ENCODE measurements at regions not wholly inside any gene's neighbourhood (a gene's known extent, or its start where the extent isn't known, plus 50 kb on each side); places are given as distances from the start of the nearest gene placed in this dataset.

GRCh38 chr1:29597861-29598260 is 361.5 kb downstream of the PTPRU start:
- Histone ChIP-seq H3K9me3 (ENCODE audit: low read length) (no peaks in the 10 kb centered on the region), H3F3A (ENCODE audit: insufficient read depth, low read length, poor library complexity, severe bottlenecking) (no peaks in the 10 kb centered on the region), H3K4me2 (ENCODE audit: low read length) (no peak overlapping the region), H3K9me2 (ENCODE audit: insufficient read depth, low read length) (no peaks in the 10 kb centered on the region), H4K20me1 (ENCODE audit: insufficient read depth) (no peaks in the 10 kb centered on the region), H3K36me3 (ENCODE audit: insufficient read depth, low read length) (no peaks in the 10 kb centered on the region), H3K27ac (ENCODE audit: low read length) (no peak overlapping the region), H3K27me3 (ENCODE audit: insufficient read depth, low read depth, low read length) (no peaks in the 10 kb centered on the region), H3K4me3 (ENCODE audit: low read length) (no peak overlapping the region), H2AFZ (ENCODE audit: low read depth, low read length) (no peak overlapping the region), H3K79me2 (replicated peaks; ENCODE audit: insufficient read depth, low read length) (no peaks in the 10 kb centered on the region), H3K9ac (ENCODE audit: low read length) (no peak overlapping the region)
- TF ChIP-seq EZH2 (IDR thresholded peaks at IDR 0.05; ENCODE audit: borderline replicate concordance, insufficient read depth, low read length, poor library complexity, severe bottlenecking) (no peak), RAD21 (conservative IDR thresholded peaks at IDR 0.05) (no peak), CTCF (IDR thresholded peaks at IDR 0.05; ENCODE audit: poor library complexity, severe bottlenecking) (no peak), POLR2AphosphoS5 (IDR thresholded peaks at IDR 0.05) (no peak), SMC3 (conservative IDR thresholded peaks at IDR 0.05; ENCODE audit: poor library complexity) (no peak), EP300 (conservative IDR thresholded peaks at IDR 0.05; ENCODE audit: poor library complexity, severe bottlenecking) (no peak), TAF1 (IDR thresholded peaks at IDR 0.05; ENCODE audit: low read depth) (no peak), REST (IDR thresholded peaks at IDR 0.05; ENCODE audit: borderline replicate concordance) (no peak), MXI1 (conservative IDR thresholded peaks at IDR 0.05; ENCODE audit: poor library complexity, severe bottlenecking) (no peak)

GRCh38 chr1:29593601-29594382 is 357.5 kb downstream of the PTPRU start:
- Histone ChIP-seq H3K27me3 (ENCODE audit: insufficient read depth, low read depth, low read length) (no peaks in the 10 kb centered on the region), H3K36me3 (ENCODE audit: insufficient read depth, low read length) (no peaks in the 10 kb centered on the region), H3K4me3 (ENCODE audit: low read length) (no peak overlapping the region), H3K79me2 (replicated peaks; ENCODE audit: insufficient read depth, low read length) (no peaks in the 10 kb centered on the region), H4K20me1 (ENCODE audit: insufficient read depth) (no peaks in the 10 kb centered on the region), H2AFZ (ENCODE audit: low read depth, low read length) (no peak overlapping the region), H3K9ac (ENCODE audit: low read length) (no peak overlapping the region), H3F3A (ENCODE audit: insufficient read depth, low read length, poor library complexity, severe bottlenecking) (no peaks in the 10 kb centered on the region), H3K4me2 (ENCODE audit: low read length) (no peak overlapping the region), H3K9me2 (ENCODE audit: insufficient read depth, low read length) (no peaks in the 10 kb centered on the region), H3K27ac (ENCODE audit: low read length) (no peak overlapping the region), H3K9me3 (ENCODE audit: low read length) (no peaks in the 10 kb centered on the region)
- TF ChIP-seq POLR2AphosphoS5 (IDR thresholded peaks at IDR 0.05): no peak
- no peak for TF ChIP-seq REST (IDR thresholded peaks at IDR 0.05; ENCODE audit: borderline replicate concordance)
- TF ChIP-seq SMC3 (conservative IDR thresholded peaks at IDR 0.05; ENCODE audit: poor library complexity): no peak
- no peak for TF ChIP-seq MXI1 (conservative IDR thresholded peaks at IDR 0.05; ENCODE audit: poor library complexity, severe bottlenecking)
- TF ChIP-seq EZH2 (IDR thresholded peaks at IDR 0.05; ENCODE audit: borderline replicate concordance, insufficient read depth, low read length, poor library complexity, severe bottlenecking): no peak
- TF ChIP-seq CTCF (IDR thresholded peaks at IDR 0.05; ENCODE audit: poor library complexity, severe bottlenecking): no peak
- no peak for TF ChIP-seq TAF1 (IDR thresholded peaks at IDR 0.05; ENCODE audit: low read depth)
- no peak for TF ChIP-seq EP300 (conservative IDR thresholded peaks at IDR 0.05; ENCODE audit: poor library complexity, severe bottlenecking)

Data from neural cell (in vitro differentiated cells).